Activated T-cell treated with anti-CD3 and anti-CD28 coated beads, Interleukin-2, amount 50 U/mL, for 4 hours (primary cell): ENCODE measurements at regions not wholly inside any gene's neighbourhood (a gene's known extent, or its start where the extent isn't known, plus 50 kb on each side); places are given as distances from the start of the nearest gene placed in this dataset.

Experiments
- ATAC-seq, 2 donors: fragments of 200-7000 bp; cut with Tn5 transposase; one replicate each; pipeline ENCODE4 v1.10.0; 2021
- DNase-seq: peaks from one replicate; pipeline ENCODE4 v3.0.0-alpha.2; 2020
- H3K27me3 Mint-ChIP-seq: one replicate; pipeline ENCODE4 v1.8.0; 2021; ENCODE audit warnings: low read depth, mixed read lengths
- H3K36me3 Mint-ChIP-seq: one replicate; pipeline ENCODE4 v1.8.0; 2022; ENCODE audit warnings: mixed read lengths; ENCODE audit not compliant: insufficient read depth
- H3K4me1 Mint-ChIP-seq: one replicate; pipeline ENCODE4 v1.8.0; 2021; ENCODE audit warnings: low read depth, mixed read lengths
- H3K4me3 Mint-ChIP-seq: one replicate; pipeline ENCODE4 v1.8.0; 2021; ENCODE audit warnings: mild to moderate bottlenecking, moderate library complexity, mixed read lengths
- H3K9me3 Mint-ChIP-seq: one replicate; pipeline ENCODE4 v1.8.0; 2021; ENCODE audit warnings: mixed read lengths

DNA sequence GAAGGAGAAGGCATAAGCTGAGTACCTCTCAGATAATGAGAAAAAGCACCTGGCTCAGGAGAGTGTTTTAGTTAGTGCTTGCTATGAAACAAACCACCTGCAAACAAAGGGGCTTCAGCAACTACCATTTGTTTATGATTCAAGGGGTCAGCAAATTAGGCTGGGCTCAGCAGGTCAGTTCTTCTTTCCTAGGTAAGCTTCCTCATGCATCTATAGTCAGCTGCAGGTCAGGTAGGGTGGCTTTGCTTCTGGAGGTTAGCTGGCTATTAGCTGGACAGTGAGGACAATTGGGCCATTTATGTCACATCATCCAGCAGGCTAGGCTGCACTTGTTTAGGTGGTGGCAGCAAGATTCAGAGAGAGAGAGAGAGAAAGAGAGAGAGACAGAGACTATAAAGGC, 185.5 kb downstream of the EMX2 start:
- Mint-ChIP-seq H3K4me3 (no peak overlapping the region), H3K36me3 (no peaks in the 10 kb centered on the region), H3K4me1 (no peaks in the 10 kb centered on the region), H3K9me3 (no peaks in the 10 kb centered on the region), H3K27me3 (peaks cover 44% of the 10 kb centered on the region)
- ATAC-seq (no peak), DNase-seq (no peak)

DNA sequence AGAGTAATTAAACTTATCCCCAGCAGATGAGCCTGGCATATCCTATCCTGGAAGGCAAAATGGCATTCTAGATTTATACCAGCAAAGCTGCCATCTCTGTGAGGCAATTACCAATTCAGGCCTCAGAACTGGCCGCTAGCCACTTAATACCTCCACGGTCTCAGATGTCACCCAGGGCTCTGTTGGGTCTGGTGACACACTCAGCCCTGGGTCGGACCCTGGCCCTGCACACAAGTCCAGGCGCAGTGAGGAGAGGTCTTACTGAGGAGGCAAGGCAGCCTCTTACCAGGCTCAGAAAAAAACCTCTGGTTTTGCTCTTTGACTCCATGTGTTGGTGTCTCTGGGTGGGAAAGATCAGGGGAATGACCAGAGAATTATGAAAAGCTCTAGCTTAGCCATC, 186.6 kb downstream of the EMX2 start:
- H3K27me3 Mint-ChIP-seq = peaks cover 47% of the 10 kb centered on the region
- H3K9me3 Mint-ChIP-seq = no peaks in the 10 kb centered on the region
- no peak overlapping the region for H3K4me3 Mint-ChIP-seq
- H3K4me1 Mint-ChIP-seq = no peaks in the 10 kb centered on the region
- ATAC-seq (no peak), DNase-seq (no peak)
- H3K36me3 Mint-ChIP-seq = no peaks in the 10 kb centered on the region

DNA sequence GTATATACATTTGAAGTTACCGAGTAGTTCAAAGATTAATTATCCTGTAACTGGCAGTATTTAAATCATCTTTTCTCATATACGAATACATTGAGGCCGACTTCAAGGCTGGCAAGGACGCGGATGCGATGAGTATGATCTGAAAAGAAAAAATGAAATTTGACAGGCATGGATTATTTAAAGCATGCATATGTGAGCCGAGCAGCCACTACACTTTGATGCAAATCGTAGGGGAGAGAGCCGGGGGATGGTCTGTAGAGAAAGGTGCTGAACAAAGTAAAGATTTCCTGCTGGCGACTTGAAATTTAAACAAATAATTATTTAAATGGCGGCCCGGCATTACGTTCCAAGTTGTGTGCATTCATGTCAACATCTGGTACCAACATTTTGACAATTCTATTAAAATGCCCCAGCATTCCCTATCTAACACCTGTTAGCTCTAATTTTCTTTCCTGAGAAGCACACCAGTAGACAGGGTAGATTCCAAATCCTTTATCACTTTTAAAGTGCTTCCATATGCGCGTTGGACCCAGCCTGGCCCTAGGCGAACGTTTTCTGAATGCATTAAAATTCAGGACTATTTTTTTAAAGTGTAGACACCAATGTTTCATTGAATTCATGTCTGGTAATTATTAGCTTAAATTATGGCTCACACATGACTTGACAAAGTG, 188.7 kb downstream of the EMX2 start:
- Mint-ChIP-seq H3K36me3 (no peaks in the 10 kb centered on the region), H3K4me3 (no peak overlapping the region)
- DNase-seq = no peak

DNA sequence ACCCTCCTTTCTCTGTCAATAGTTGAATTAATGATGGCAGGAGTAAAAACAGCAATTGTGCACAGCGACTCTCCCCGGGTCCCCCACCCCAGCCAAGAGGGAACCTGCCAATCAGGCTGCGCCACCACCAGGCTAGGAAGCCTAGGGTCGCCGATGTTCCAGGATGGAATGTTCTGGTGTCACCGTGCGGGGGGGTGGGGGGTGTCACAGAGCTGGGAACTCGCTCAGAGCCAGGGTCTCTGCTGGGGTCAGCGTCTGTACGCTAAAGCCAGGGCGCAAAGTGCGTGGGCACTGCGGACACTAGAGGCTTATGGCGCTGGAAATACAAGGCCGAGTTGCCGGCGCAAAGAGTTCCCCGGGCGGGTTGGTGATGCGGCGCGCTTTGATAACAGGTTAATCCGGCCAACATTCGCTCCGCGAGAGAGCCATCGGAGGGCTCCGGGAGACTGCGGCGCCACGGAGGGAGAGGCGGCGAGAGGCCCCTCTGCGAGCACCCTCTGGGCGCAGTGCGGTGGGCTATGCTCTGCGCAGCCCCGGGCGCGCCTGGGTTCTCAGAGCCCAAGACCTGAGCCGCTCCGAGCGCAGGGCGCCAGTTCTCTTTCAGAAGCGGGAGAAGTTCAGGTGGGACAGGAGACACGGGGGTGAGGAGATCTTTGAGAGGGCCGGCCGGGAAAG, 192.3 kb downstream of the EMX2 start:
- Mint-ChIP-seq H3K4me1 (no peaks in the 10 kb centered on the region), H3K27me3 (peaks cover 44% of the 10 kb centered on the region), H3K36me3 (no peaks in the 10 kb centered on the region), H3K4me3 (no peak overlapping the region), H3K9me3 (no peaks in the 10 kb centered on the region)
- ATAC-seq = no peak
- no peak for DNase-seq

More for the DNA sequence above, 188.7 kb downstream of the EMX2 start:
- Mint-ChIP-seq H3K4me1 (no peaks in the 10 kb centered on the region), H3K27me3 (peaks cover 64% of the 10 kb centered on the region), H3K9me3 (no peaks in the 10 kb centered on the region)
- ATAC-seq = no peak

DNA sequence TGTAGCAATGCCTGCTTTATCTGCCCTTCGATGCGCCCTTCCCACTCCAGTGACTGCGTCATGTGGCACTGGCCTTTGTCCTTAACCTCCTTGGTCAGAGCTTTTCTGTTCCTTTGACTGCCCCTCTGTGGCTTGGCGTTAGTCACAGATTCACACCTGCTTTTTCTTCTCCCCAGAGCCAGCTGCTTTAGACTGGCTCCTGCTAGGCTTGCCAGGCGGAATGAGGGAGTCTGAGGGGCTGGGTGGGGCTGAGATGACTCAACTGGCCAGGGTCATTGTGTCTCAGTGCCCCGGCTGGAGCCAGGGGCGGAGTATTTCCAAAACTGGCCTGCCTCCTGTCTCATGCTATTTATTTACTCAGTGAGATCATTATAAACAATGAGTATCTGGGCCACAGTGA, 194.1 kb downstream of the EMX2 start:
- DNase-seq = no peak
- Mint-ChIP-seq H3K4me3 (no peak overlapping the region), H3K27me3 (peaks cover 49% of the 10 kb centered on the region), H3K9me3 (no peaks in the 10 kb centered on the region), H3K36me3 (no peaks in the 10 kb centered on the region), H3K4me1 (no peaks in the 10 kb centered on the region)
- ATAC-seq = no peak

DNA sequence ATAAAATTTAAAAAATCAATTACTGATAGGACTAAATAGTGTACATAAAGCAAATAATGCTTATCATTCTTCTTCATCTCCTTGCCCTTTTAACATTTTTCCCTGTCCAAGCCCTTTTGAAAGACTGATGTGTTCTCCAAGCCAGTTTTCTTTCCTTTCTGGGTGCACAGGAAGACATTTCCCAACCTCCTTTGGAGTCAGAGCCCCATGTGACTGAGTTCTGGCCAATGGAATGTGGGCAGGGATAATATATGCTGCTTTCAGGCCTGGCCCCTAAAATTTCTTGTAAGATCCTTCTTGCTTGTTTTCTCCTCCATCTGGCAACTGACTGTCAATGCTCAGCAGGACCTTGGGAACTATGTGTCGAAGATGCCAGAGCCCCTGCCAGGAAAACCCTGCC, 197.5 kb downstream of the EMX2 start:
- Mint-ChIP-seq H3K9me3 (no peaks in the 10 kb centered on the region), H3K4me3 (no peak overlapping the region), H3K27me3 (peaks cover 33% of the 10 kb centered on the region), H3K4me1 (no peaks in the 10 kb centered on the region), H3K36me3 (no peaks in the 10 kb centered on the region)
- DNase-seq (no peak), ATAC-seq (no peak)

DNA sequence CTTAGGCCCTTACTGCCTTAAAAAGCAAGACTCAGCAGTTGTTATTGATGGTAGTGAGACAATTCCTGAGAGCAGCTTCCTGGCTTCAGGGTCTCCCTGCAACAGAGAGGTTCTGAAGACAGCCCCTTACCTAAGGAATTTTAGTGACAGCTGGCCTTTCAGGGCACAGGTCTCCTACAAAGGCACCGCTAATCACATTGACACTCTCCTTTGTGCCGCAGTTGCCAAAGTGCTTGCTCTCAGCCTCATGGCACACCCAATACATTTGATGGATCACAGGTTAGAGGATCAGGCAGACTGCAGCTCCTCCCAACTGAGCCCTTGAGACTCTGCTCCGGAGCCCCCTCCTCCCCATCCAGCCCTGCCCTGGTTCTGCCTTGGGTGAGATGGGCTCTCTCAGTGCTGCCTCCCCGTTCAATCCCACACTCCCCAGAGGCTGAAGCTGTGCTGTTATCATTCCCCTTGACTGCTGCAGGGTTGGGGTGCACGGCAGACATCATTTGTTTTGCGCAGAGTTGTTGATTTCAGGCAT, 198.2 kb downstream of the EMX2 start:
- no peaks in the 10 kb centered on the region for H3K36me3 Mint-ChIP-seq
- no peak for DNase-seq
- no peaks in the 10 kb centered on the region for H3K4me1 Mint-ChIP-seq
- no peak for ATAC-seq
- no peak overlapping the region for H3K4me3 Mint-ChIP-seq
- H3K27me3 Mint-ChIP-seq = peaks cover 27% of the 10 kb centered on the region
- no peaks in the 10 kb centered on the region for H3K9me3 Mint-ChIP-seq

DNA sequence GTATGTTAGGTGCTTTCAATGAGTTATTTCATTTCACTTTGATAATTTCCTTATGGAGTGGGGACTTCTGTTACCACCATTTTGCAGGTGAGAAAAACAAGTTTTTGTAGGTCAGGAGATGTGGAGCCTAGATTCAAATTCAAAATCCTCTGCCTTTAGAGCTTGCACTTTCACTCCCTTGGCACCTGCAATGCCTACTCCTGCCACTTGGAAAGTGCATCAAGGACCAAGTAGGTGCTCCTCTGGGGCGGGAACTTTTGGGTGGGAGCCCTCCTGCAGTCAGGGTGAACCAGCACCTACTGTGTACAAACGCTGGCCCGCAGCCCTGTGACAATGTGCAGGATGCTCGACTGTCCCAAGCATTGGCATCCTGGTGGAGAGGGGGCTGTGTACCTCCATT, 199.0 kb downstream of the EMX2 start:
- H3K36me3 Mint-ChIP-seq = no peaks in the 10 kb centered on the region
- no peaks in the 10 kb centered on the region for H3K4me1 Mint-ChIP-seq
- H3K4me3 Mint-ChIP-seq = no peak overlapping the region
- ATAC-seq (no peak), DNase-seq (no peak)
- H3K27me3 Mint-ChIP-seq = peaks cover 22% of the 10 kb centered on the region
- H3K9me3 Mint-ChIP-seq = no peaks in the 10 kb centered on the region

DNA sequence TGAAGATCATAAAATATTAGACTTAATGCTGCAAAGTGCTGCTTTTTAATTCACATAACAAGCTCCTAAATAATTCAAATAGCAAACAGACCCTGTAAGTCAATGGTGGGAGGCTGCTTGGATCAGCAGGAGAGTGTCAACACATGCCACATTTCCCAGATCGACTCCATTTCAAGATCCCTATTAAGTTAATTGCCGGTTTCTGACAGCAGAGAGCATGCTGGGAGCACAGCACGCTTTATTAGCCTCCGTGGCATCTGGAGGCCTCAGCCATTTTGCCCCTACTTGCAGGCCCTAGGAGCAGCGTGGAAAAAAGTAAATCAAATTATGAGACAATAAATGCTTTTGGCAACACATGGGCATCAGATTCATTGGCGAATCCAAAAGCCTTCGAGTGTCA, 201.0 kb downstream of the EMX2 start:
- Mint-ChIP-seq H3K4me1 (no peaks in the 10 kb centered on the region), H3K4me3 (no peak overlapping the region), H3K36me3 (no peaks in the 10 kb centered on the region), H3K27me3 (peaks cover 22% of the 10 kb centered on the region), H3K9me3 (no peaks in the 10 kb centered on the region)
- no peak for DNase-seq
- ATAC-seq = no peak

DNA sequence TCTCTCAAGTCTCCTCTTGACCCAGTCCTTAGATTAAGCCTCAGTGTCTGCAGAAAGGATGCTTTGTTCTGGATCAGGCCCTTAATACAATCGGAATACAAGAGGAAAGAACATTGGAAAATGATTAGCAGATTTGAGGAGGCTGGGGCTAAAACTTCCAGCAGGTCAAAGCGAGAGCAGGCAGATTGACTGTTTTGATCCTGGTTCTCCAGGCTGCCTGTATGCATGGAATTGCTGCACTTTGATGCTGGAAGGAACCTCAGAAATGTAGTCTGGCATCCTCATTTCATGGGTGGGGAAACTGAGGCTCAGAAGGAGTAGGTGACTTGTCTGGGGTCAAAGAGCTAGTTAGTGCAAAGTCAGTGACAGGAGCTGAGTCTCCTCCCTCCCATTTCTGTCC, 202.8 kb downstream of the EMX2 start:
- DNase-seq (no peak), ATAC-seq (no peak)
- Mint-ChIP-seq H3K9me3 (no peaks in the 10 kb centered on the region), H3K4me1 (no peaks in the 10 kb centered on the region), H3K4me3 (no peak overlapping the region), H3K27me3 (peaks cover 16% of the 10 kb centered on the region), H3K36me3 (no peaks in the 10 kb centered on the region)

DNA sequence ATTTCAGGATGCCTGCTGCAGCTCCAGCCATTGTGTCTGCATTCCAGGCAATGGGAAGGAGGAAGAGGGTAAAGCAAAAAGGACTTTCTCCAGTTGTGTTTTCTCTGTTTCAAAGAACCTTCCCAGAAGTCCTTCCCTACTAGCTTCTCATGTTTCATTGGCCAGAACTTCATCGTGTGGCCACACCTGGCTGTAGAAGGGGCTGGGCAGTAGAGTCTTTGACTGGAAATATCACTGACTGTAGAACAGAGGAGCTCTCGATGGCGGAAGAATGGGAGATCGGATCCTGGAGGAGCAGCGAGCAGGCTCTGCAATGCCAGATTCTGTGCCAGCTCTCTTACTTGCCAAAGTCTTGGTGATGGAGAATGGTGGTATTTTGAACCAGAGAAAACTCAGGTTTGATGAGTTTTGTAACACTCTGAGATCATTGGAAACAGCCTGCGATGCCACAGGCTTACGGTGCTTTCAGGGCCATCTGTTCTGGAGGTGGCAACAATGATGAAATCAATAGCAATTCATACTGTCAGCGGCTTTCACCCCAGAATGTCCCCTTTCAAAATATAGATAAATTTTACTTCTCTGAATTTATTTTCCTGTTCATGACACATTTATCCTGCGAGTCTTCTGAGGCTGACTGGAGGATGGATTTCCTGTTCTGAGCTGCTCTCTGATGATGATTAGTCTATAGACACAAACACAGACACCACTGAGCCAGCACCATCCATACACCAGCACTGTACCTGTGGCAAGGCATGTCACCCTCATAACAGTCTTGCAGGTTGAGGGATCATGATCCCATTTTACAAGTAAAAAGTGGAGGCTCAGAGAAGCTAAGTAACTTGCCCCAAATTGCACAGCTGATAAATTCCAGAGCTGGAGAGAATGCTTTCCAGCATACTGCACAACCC, 204.2 kb downstream of the EMX2 start:
- Mint-ChIP-seq H3K9me3 (no peaks in the 10 kb centered on the region), H3K36me3 (no peaks in the 10 kb centered on the region), H3K4me3 (no peak overlapping the region), H3K4me1 (no peaks in the 10 kb centered on the region), H3K27me3 (peaks cover 8% of the 10 kb centered on the region)
- no peak for DNase-seq
- no peak for ATAC-seq

DNA sequence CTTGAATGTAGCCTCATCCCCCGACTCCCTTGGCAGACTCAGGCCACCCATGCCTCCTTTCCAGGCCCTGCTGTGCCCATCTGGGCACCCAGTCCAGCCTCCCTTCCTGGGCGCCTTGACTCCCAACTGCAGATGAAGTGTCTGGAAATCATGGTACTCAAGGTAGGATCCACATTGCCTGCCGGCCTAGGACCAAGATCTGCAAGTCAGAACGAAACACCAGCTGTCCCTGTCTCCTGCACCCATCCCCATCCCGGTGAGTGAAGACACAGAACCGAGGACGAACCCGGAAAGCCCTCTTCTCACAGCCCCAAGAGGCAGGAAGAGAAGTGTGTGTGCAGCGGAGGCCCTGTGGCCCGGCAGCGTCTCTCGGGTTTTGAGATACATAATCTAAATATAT, 205.1 kb downstream of the EMX2 start:
- Mint-ChIP-seq H3K4me3 (no peak overlapping the region), H3K27me3 (peaks cover 6% of the 10 kb centered on the region)
- ATAC-seq = no peak

DNA sequence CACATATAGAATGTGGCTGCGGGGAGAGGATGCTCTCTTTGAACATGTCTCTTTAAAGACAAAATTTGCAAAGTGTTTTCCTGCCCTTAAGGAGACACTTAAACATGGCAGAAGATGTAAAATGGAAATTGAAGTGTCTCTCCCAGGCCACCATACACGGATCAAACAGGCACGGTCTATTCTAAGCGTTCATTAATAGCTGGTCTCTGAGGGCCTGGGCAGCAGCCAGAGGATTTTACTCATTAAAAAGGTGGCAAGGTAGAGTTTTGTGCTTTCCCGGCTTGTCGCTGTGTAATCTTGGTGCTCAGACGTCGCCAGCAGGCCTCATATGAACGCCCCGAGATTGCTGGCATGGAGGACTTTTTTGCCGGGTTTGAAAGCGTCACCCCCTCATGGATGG, 205.5 kb downstream of the EMX2 start:
- DNase-seq (no peak), ATAC-seq (no peak)
- Mint-ChIP-seq H3K36me3 (no peaks in the 10 kb centered on the region), H3K4me3 (no peak overlapping the region), H3K27me3 (peaks cover 2% of the 10 kb centered on the region), H3K4me1 (no peaks in the 10 kb centered on the region), H3K9me3 (no peaks in the 10 kb centered on the region)

More for the DNA sequence above, 205.1 kb downstream of the EMX2 start:
- H3K4me1 Mint-ChIP-seq = no peaks in the 10 kb centered on the region
- H3K36me3 Mint-ChIP-seq = no peaks in the 10 kb centered on the region
- DNase-seq = no peak
- no peaks in the 10 kb centered on the region for H3K9me3 Mint-ChIP-seq

DNA sequence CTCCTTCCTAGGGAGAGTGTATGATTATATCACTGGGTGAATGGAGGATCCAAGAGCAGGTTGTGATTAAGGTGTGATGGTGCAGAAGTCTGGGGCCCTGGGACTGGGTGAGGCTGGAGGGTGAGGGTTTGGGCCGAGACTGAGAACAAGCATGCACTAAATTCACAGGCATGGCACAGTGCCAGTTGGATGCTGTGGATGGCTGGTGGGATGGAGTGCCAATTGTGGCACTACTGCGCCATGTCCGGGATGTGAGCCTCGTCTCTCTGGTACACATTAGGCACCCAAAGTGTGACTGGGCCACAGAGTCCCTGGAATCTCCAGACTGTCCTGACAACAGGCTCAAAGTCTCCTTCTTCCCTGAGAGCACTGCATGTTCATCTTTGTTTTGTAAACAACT, 208.1 kb downstream of the EMX2 start:
- Mint-ChIP-seq H3K4me1 (no peaks in the 10 kb centered on the region), H3K36me3 (no peaks in the 10 kb centered on the region), H3K4me3 (no peak overlapping the region), H3K27me3 (no peaks in the 10 kb centered on the region), H3K9me3 (no peaks in the 10 kb centered on the region)
- ATAC-seq (no peak), DNase-seq (no peak)
